PC-9 (cell line): ENCODE measurements at regions not wholly inside any gene's neighbourhood (a gene's known extent, or its start where the extent isn't known, plus 50 kb on each side); places are given as distances from the start of the nearest gene placed in this dataset.

Experiments
- EZH2 ChIP-seq: fragments of 200-600 bp; sonication (generic); IDR thresholded peaks from 2 replicates; pipeline ENCODE4 v1.8.0; 2017; ENCODE audit warnings: antibody characterized with exemption, low read depth
- TF ChIP-seq, protein P1 (sequence below): fragments of 200-600 bp; sonication (generic); conservative IDR thresholded peaks from 2 replicates; pipeline ENCODE4 v1.6.1; 2017; ENCODE audit warnings: mixed run types, antibody characterized with exemption, mild to moderate bottlenecking, moderate library complexity

DNA sequence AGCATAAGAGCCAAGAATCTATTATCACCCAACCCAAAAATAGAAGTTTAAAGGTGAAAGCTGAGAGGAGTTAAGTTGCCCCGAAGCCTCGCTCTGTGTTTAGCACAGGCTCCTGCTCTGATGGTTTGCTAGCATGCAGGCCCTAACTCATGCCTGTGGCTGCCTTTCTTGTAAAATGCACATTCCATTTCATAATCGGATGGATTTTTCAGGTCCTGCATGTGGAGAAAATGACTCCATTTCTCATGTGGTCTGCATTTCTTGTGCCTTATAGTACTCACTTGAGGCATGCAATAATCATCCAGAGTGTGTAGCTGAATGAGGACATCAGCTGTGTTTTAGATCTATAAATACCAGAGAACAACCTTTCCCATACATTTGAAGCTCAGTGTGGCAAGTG lies 381.8 kb downstream of the CPS1 start:
- no peak for TF ChIP-seq EZH2
- TF ChIP-seq, protein P1, sequence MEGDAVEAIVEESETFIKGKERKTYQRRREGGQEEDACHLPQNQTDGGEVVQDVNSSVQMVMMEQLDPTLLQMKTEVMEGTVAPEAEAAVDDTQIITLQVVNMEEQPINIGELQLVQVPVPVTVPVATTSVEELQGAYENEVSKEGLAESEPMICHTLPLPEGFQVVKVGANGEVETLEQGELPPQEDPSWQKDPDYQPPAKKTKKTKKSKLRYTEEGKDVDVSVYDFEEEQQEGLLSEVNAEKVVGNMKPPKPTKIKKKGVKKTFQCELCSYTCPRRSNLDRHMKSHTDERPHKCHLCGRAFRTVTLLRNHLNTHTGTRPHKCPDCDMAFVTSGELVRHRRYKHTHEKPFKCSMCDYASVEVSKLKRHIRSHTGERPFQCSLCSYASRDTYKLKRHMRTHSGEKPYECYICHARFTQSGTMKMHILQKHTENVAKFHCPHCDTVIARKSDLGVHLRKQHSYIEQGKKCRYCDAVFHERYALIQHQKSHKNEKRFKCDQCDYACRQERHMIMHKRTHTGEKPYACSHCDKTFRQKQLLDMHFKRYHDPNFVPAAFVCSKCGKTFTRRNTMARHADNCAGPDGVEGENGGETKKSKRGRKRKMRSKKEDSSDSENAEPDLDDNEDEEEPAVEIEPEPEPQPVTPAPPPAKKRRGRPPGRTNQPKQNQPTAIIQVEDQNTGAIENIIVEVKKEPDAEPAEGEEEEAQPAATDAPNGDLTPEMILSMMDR, result no peak
